Breast epithelium (tissue), 4 donors: ENCODE measurements at regions not wholly inside any gene's neighbourhood (a gene's known extent, or its start where the extent isn't known, plus 50 kb on each side); places are given as distances from the start of the nearest gene placed in this dataset.

Experiments used
- DNase-seq, 2 donors: peaks; one replicate each; pipeline ENCODE4 v3.0.0-alpha.2; 2019; ENCODE audit warnings: low spot score in 2 of 2
- H3K27ac ChIP-seq, 2 donors: fragments of 200-600 bp; sonication (generic) in 1 of 2; one replicate each; pipeline ENCODE4 v1.5.1; 2016 to 2019; ENCODE audit warnings: mild to moderate bottlenecking in 1 of 2
- H3K27me3 ChIP-seq, 2 donors: fragments of 200-600 bp; sonication (generic) in 1 of 2; one replicate each; pipeline versions ENCODE4 v1.5.1 to v1.6.0; 2017 to 2019; ENCODE audit warnings: control low read depth in 1 of 2, mild to moderate bottlenecking in 1 of 2
- H3K36me3 ChIP-seq: fragments of 200-600 bp; one replicate; pipeline ENCODE4 v1.5.1; 2019
- H3K4me1 ChIP-seq, 2 donors: fragments of 200-600 bp; sonication (generic); one replicate each; pipeline ENCODE4 v1.5.1; 2016 to 2019; ENCODE audit warnings: control low read depth in 1 of 2
- H3K4me3 ChIP-seq, 3 donors: fragments of 200-600 bp; sonication (generic); 1 replicate in 2 of 3; 2 replicates in 1 of 3; pipeline ENCODE4 v1.5.1; 2016 to 2019; ENCODE audit warnings: mild to moderate bottlenecking in 3 of 3, moderate library complexity in 2 of 3
- H3K9me3 ChIP-seq, 2 donors: fragments of 200-600 bp; sonication (generic) in 1 of 2; one replicate each; pipeline ENCODE4 v1.5.1; 2016 to 2019; ENCODE audit warnings: control low read depth in 1 of 2
- CTCF ChIP-seq, 3 donors: fragments of 450-650 bp; IDR thresholded peaks; one replicate each; pipeline ENCODE4 v1.5.1; 2016 to 2017; ENCODE audit warnings: antibody characterized with exemption in 3 of 3, mild to moderate bottlenecking in 3 of 3, moderate library complexity in 3 of 3
- POLR2A ChIP-seq: fragments of 450-650 bp; IDR thresholded peaks from one replicate; pipeline ENCODE4 v1.6.1; 2016; ENCODE audit warnings: antibody characterized with exemption, mild to moderate bottlenecking, moderate library complexity
- POLR2AphosphoS5 ChIP-seq, 3 donors: sonication (generic); formaldehyde crosslinking; IDR thresholded peaks; one replicate each; pipeline ENCODE4 v1.6.1; 2017; ENCODE audit warnings: antibody characterized with exemption in 3 of 3
- intact Hi-C: fragments of 100-400 bp; cut with DNase I; formaldehyde crosslinking; loops from one replicate; pipeline ENCODE4 v1.15.1; 2023; ENCODE audit warnings: low total_unique reads

GRCh38 chr2:118457951-118458350 is 369.7 kb downstream of the INSIG2 start:
- intact Hi-C loops: no loop called here
- H3K27ac ChIP-seq: no peak overlapping the region
- H3K9me3 ChIP-seq: no peaks in the 10 kb centered on the region
- no peak for DNase-seq
- H3K27me3 ChIP-seq: peaks cover 0 to 18% of the 10 kb centered on the region in 2 donors
- no peaks in the 10 kb centered on the region for H3K4me1 ChIP-seq
- TF ChIP-seq POLR2AphosphoS5 (IDR thresholded peaks at IDR 0.05): no peak
- TF ChIP-seq CTCF (IDR thresholded peaks at IDR 0.05): no peak
- no peak for TF ChIP-seq POLR2A
- H3K36me3 ChIP-seq: no peaks in the 10 kb centered on the region
- H3K4me3 ChIP-seq: no peak overlapping the region

- DNase-seq: no peak
- H3K36me3 ChIP-seq: no peaks in the 10 kb centered on the region
- H3K4me1 ChIP-seq: no peaks in the 10 kb centered on the region
- no peak overlapping the region for H3K27ac ChIP-seq
- H3K9me3 ChIP-seq: no peaks in the 10 kb centered on the region
- no peak for TF ChIP-seq POLR2AphosphoS5 (IDR thresholded peaks at IDR 0.05)
- TF ChIP-seq CTCF (IDR thresholded peaks at IDR 0.05): no peak
- no peak for TF ChIP-seq POLR2A
- H3K27me3 ChIP-seq: no peaks in the 10 kb centered on the region
- no peak overlapping the region for H3K4me3 ChIP-seq
- intact Hi-C loops: no loop called here
These were observed 361.1 kb downstream of the INSIG2 start for GRCh38 chr2:118449401-118449800.

- TF ChIP-seq CTCF (IDR thresholded peaks at IDR 0.05) (no peak), POLR2A (no peak), POLR2AphosphoS5 (IDR thresholded peaks at IDR 0.05) (no peak)
- no peak for DNase-seq
- Histone ChIP-seq H3K27me3 (peaks cover 0 to 9% of the 10 kb centered on the region in 2 donors), H3K4me1 (no peaks in the 10 kb centered on the region), H3K36me3 (no peaks in the 10 kb centered on the region), H3K4me3 (no peak overlapping the region), H3K27ac (no peak overlapping the region), H3K9me3 (no peaks in the 10 kb centered on the region)
- intact Hi-C loops: no loop called here
These were observed 355.3 kb downstream of the INSIG2 start for GRCh38 chr2:118443596-118443995.

GRCh38 chr2:118442996-118443553 is 354.8 kb downstream of the INSIG2 start:
- Histone ChIP-seq H3K36me3 (no peaks in the 10 kb centered on the region), H3K27me3 (peaks cover 0 to 9% of the 10 kb centered on the region in 2 donors), H3K27ac (no peak overlapping the region), H3K9me3 (no peaks in the 10 kb centered on the region), H3K4me1 (no peaks in the 10 kb centered on the region), H3K4me3 (no peak overlapping the region)
- TF ChIP-seq POLR2AphosphoS5 (IDR thresholded peaks at IDR 0.05) (no peak), CTCF (IDR thresholded peaks at IDR 0.05) (no peak), POLR2A (no peak)
- intact Hi-C loops: no loop called here
- DNase-seq: no peak

- no peaks in the 10 kb centered on the region for H3K9me3 ChIP-seq
- no peaks in the 10 kb centered on the region for H3K36me3 ChIP-seq
- no peak for DNase-seq
- no peak overlapping the region for H3K27ac ChIP-seq
- peaks cover 0 to 9% of the 10 kb centered on the region in 2 donors for H3K27me3 ChIP-seq
- no peaks in the 10 kb centered on the region for H3K4me1 ChIP-seq
- TF ChIP-seq POLR2AphosphoS5 (IDR thresholded peaks at IDR 0.05): no peak
- TF ChIP-seq CTCF (IDR thresholded peaks at IDR 0.05): no peak
- TF ChIP-seq POLR2A: no peak
- intact Hi-C loops: no loop called here
- H3K4me3 ChIP-seq: no peak overlapping the region
These were observed 353.8 kb downstream of the INSIG2 start for GRCh38 chr2:118442046-118442445.
